ENCODE measurements at regions not wholly inside any gene's neighbourhood (a gene's known extent, or its start where the extent isn't known, plus 50 kb on each side); places are given as distances from the start of the nearest gene placed in this dataset.

DNA sequence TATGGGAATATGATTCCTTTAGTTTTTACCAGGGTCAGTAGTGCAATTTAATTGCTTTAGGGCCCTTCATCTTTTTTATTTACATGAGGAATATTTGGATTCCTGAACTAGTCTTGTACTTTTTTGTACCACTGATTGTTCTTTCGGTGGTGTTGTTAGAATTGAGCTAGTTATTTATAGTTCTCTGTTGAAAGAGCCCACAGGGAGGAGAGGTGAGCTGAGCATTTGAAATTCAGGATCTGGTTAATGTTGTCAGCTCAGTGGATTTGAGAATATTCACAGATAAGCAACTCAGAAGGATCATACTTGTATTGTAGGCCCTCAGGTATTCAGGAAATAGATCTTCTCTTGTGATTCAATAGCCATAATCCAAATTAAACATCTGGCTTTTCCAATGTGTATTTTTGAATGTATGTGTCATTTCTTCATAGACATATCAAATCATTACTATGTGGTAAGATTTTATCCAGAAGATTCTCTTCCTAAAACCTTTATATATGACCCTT is 613.2 kb downstream of the ISL1 start:
- Histone ChIP-seq H2BK120ac (ENCODE audit: low read depth, low read length) (no peak overlapping the region), H3K4me2 (ENCODE audit: low read depth, low read length) (no peak overlapping the region), H4K91ac (ENCODE audit: insufficient read depth, low read depth, low read length) (no peak overlapping the region), H2BK5ac (ENCODE audit: low read depth, low read length, poor library complexity, severe bottlenecking) (no peak overlapping the region), H3K4me3 (ENCODE audit: insufficient read depth, low read depth, low read length) (no peak overlapping the region), H3K4me1 (ENCODE audit: control insufficient read depth, insufficient read depth, low read length) (no peaks in the 10 kb centered on the region), H3K27me3 (ENCODE audit: control insufficient read depth, insufficient read depth, low read length) (no peaks in the 10 kb centered on the region), H2BK15ac (ENCODE audit: low read depth, low read length) (no peak overlapping the region), H2AK9ac (replicated peaks; ENCODE audit: low read depth, low read length, poor library complexity) (no peak overlapping the region), H4K5ac (ENCODE audit: low read depth, low read length) (no peak overlapping the region), H3K9me3 (ENCODE audit: control insufficient read depth, insufficient read depth, low read length) (no peaks in the 10 kb centered on the region), H4K20me1 (ENCODE audit: insufficient read depth, low read length) (no peaks in the 10 kb centered on the region), H2AFZ (replicated peaks; ENCODE audit: low read length, poor library complexity) (no peak overlapping the region), H3K36me3 (ENCODE audit: control insufficient read depth, insufficient read depth, low read length) (no peaks in the 10 kb centered on the region), H2BK20ac (ENCODE audit: low read depth, low read length) (no peak overlapping the region), H3K4ac (ENCODE audit: low read depth, low read length) (no peak overlapping the region), H4K8ac (ENCODE audit: low read depth in 2 of 2, low read length in 2 of 2) (no peak overlapping the region), H3K23ac (ENCODE audit: low read depth, low read length) (no peak overlapping the region), H3K18ac (ENCODE audit: low read depth, low read length) (no peak overlapping the region), H3K14ac (replicated peaks; ENCODE audit: low read depth, low read length) (no peak overlapping the region), H3K27ac (ENCODE audit: insufficient read depth, low read length) (no peak overlapping the region), H3K9me1 (ENCODE audit: insufficient read depth, low read length) (no peaks in the 10 kb centered on the region), H3K79me1 (ENCODE audit: low read depth in 1 of 2, low read length in 2 of 2) (no peaks in the 10 kb centered on the region), H2AK5ac (ENCODE audit: low read depth, low read length) (no peak overlapping the region), H3K56ac (ENCODE audit: extremely low read depth, insufficient read depth, low read length) (no peak overlapping the region), H3K9ac (ENCODE audit: low read depth, low read length) (no peak overlapping the region)
- no peak for DNase-seq
- intact Hi-C loops (cut with micrococcal nuclease) = no loop called here
- dilution Hi-C loops (cut with HindIII; ENCODE audit: low sequenced_read_pairs, unreplicated experiment) = no loop called here
- BruUV-seq (replicated peaks) = no TSS peak
- ChIA-PET POLR2A (ENCODE audit: unreplicated experiment) (no interaction called here), CTCF (no interaction called here)
- no CpG with 5 or more reads among the region's 1 CpG for WGBS, 2 experiments (ENCODE audit: extremely low coverage in 2 of 2, insufficient read length in 1 of 2)
- in situ Hi-C loops (cut with MboI; ENCODE audit: low sequenced_read_pairs) = no loop called here
- no peak for ATAC-seq (ENCODE audit: low read depth)
- no peak for TF ChIP-seq MXI1 (IDR thresholded peaks at IDR 0.05; ENCODE audit: borderline replicate concordance, low read depth, low read length)
- TF ChIP-seq, protein P1, sequence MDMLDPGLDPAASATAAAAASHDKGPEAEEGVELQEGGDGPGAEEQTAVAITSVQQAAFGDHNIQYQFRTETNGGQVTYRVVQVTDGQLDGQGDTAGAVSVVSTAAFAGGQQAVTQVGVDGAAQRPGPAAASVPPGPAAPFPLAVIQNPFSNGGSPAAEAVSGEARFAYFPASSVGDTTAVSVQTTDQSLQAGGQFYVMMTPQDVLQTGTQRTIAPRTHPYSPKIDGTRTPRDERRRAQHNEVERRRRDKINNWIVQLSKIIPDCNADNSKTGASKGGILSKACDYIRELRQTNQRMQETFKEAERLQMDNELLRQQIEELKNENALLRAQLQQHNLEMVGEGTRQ (IDR thresholded peaks at IDR 0.05; ENCODE audit: low read depth, low read length) = no peak
- TF ChIP-seq CHD1 (IDR thresholded peaks at IDR 0.05; ENCODE audit: low read depth, low read length) = no peak
- TF ChIP-seq SMC3 (IDR thresholded peaks at IDR 0.05; ENCODE audit: low read depth, low read length) = no peak
- TF ChIP-seq, protein P2, sequence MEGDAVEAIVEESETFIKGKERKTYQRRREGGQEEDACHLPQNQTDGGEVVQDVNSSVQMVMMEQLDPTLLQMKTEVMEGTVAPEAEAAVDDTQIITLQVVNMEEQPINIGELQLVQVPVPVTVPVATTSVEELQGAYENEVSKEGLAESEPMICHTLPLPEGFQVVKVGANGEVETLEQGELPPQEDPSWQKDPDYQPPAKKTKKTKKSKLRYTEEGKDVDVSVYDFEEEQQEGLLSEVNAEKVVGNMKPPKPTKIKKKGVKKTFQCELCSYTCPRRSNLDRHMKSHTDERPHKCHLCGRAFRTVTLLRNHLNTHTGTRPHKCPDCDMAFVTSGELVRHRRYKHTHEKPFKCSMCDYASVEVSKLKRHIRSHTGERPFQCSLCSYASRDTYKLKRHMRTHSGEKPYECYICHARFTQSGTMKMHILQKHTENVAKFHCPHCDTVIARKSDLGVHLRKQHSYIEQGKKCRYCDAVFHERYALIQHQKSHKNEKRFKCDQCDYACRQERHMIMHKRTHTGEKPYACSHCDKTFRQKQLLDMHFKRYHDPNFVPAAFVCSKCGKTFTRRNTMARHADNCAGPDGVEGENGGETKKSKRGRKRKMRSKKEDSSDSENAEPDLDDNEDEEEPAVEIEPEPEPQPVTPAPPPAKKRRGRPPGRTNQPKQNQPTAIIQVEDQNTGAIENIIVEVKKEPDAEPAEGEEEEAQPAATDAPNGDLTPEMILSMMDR (conservative IDR thresholded peaks at IDR 0.05; ENCODE audit: low read depth, low read length) = no peak
- TF ChIP-seq POLR2A (IDR thresholded peaks at IDR 0.05; ENCODE audit: low read depth, low read length) = no peak
- TF ChIP-seq RFX5 (IDR thresholded peaks at IDR 0.05; ENCODE audit: low read depth, low read length) = no peak
- TF ChIP-seq BHLHE40 (IDR thresholded peaks at IDR 0.05; ENCODE audit: low read depth, low read length) = no peak
- TF ChIP-seq NFE2L2 (IDR thresholded peaks at IDR 0.05; ENCODE audit: low read depth, low read length) = no peak
- no peak for TF ChIP-seq MAZ (IDR thresholded peaks at IDR 0.05; ENCODE audit: borderline replicate concordance, low read depth, low read length)
- no peak for TF ChIP-seq CEBPB (IDR thresholded peaks at IDR 0.05; ENCODE audit: low read depth, low read length)
- TF ChIP-seq, protein P3, sequence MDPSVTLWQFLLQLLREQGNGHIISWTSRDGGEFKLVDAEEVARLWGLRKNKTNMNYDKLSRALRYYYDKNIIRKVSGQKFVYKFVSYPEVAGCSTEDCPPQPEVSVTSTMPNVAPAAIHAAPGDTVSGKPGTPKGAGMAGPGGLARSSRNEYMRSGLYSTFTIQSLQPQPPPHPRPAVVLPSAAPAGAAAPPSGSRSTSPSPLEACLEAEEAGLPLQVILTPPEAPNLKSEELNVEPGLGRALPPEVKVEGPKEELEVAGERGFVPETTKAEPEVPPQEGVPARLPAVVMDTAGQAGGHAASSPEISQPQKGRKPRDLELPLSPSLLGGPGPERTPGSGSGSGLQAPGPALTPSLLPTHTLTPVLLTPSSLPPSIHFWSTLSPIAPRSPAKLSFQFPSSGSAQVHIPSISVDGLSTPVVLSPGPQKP (IDR thresholded peaks at IDR 0.05; ENCODE audit: borderline replicate concordance, low read depth, low read length) = no peak
- no peak for TF ChIP-seq RCOR1 (IDR thresholded peaks at IDR 0.05; ENCODE audit: insufficient replicate concordance, low read length)
- TF ChIP-seq MAFK (IDR thresholded peaks at IDR 0.05; ENCODE audit: low read depth, low read length) = no peak
- TF ChIP-seq FOS (IDR thresholded peaks at IDR 0.05; ENCODE audit: low read depth, low read length) = no peak

Data from IMR-90 (cell line).